Panc1 (cell line): ENCODE measurements at regions not wholly inside any gene's neighbourhood (a gene's known extent, or its start where the extent isn't known, plus 50 kb on each side); places are given as distances from the start of the nearest gene placed in this dataset.

Source experiments
- ATAC-seq: fragments of 200-7000 bp; cut with Tn5 transposase; 2 replicates; pipeline ENCODE4 v1.9.1; 2020; ENCODE audit warnings: mild to moderate bottlenecking, moderate library complexity
- BruUV-seq: library from RNA; stranded (reverse); fragments of 400-500 nt; replicated peaks from 2 replicates; lab custom pipeline; 2021; lab: Mats Ljungman, UMichigan
- CTCF ChIA-PET: fragments of 300-600 bp; sonication (Branson Sonifier 250); formaldehyde crosslinking; loops from one replicate; lab custom pipeline; 2022; ENCODE audit warnings: antibody characterized with exemption; lab: Charles Lee
- POLR2A ChIA-PET: fragments of 300-600 bp; sonication (Branson Sonifier 250); formaldehyde crosslinking; loops from one replicate; lab custom pipeline; 2022; ENCODE audit warnings: antibody characterized with exemption; lab: Charles Lee
- DNase-seq: peaks from one replicate; pipeline ENCODE4 v3.0.0-alpha.2; 2010; ENCODE audit warnings: low read depth, low spot score
- H3K27ac ChIP-seq: 2 replicates; pipeline ENCODE4 v1.5.1; 2011; ENCODE audit warnings: mild to moderate bottlenecking, low read length, inconsistent platforms
- H3K27me3 ChIP-seq: fragments of 200-500 bp; sonication (Bioruptor generic); 2 replicates; pipeline ENCODE4 v1.6.0; 2014; ENCODE audit warnings: low read length, inconsistent platforms; ENCODE audit not compliant: control insufficient read depth, insufficient read depth
- H3K36me3 ChIP-seq: fragments of 200-500 bp; sonication (Bioruptor generic); 2 replicates; pipeline ENCODE4 v1.5.1; 2014; ENCODE audit warnings: inconsistent platforms, mild to moderate bottlenecking, low read length, moderate library complexity; ENCODE audit not compliant: control insufficient read depth, insufficient read depth
- H3K4me1 ChIP-seq: 2 replicates; pipeline ENCODE4 v1.5.1; 2011; ENCODE audit warnings: inconsistent platforms, mild to moderate bottlenecking, low read length, moderate library complexity; ENCODE audit not compliant: control insufficient read depth, insufficient read depth
- H3K4me3 ChIP-seq, 2 experiments: 2 replicates each; pipeline ENCODE4 v1.5.1; 2011 to 2012; ENCODE audit warnings: low read depth in 2 of 2, low read length in 2 of 2, mild to moderate bottlenecking in 2 of 2, inconsistent platforms in 1 of 2, moderate library complexity in 1 of 2
- H3K9me3 ChIP-seq: fragments of 200-500 bp; sonication (Bioruptor generic); 2 replicates; pipeline ENCODE4 v1.5.1; 2014; ENCODE audit warnings: low read depth, mild to moderate bottlenecking, inconsistent platforms, low read length, moderate library complexity; ENCODE audit not compliant: control insufficient read depth, insufficient read depth
- POLR2AphosphoS5 ChIP-seq: IDR thresholded peaks from 2 replicates; pipeline ENCODE4 v1.6.1; 2012; ENCODE audit warnings: mild to moderate bottlenecking, low read depth, low read length, moderate library complexity
- SIN3A ChIP-seq: IDR thresholded peaks from 2 replicates; pipeline ENCODE4 v1.6.1; 2012; ENCODE audit warnings: low read depth, mild to moderate bottlenecking, low read length, moderate library complexity, borderline replicate concordance; ENCODE audit not compliant: insufficient read depth
- TCF7L2 ChIP-seq: IDR thresholded peaks from 2 replicates; pipeline ENCODE4 v1.6.1; 2011; ENCODE audit warnings: mild to moderate bottlenecking, low read depth, low read length, inconsistent platforms
- in situ Hi-C: cut with HindIII; loops from 2 replicates; pipeline ENCODE4 v1.10.0; 2016; ENCODE audit warnings: low sequenced_read_pairs, low pct_unique_long_range_greater_than_20kb
- intact Hi-C: fragments of 100-400 bp; cut with micrococcal nuclease; formaldehyde crosslinking; loops from one replicate; pipeline ENCODE4 v1.10.0; 2022; ENCODE audit not compliant: unreplicated experiment
- TF ChIP-seq, protein P1 (sequence below): fragments of 450-650 bp; IDR thresholded peaks from 2 replicates; pipeline ENCODE4 v1.5.1; 2017; ENCODE audit warnings: mild to moderate bottlenecking
- TF ChIP-seq, protein P2 (sequence below), 2 experiments: IDR thresholded peaks; 2 replicates each; pipeline ENCODE4 v1.6.1; 2011 to 2012; ENCODE audit warnings: low read depth in 2 of 2, control low read depth in 1 of 2, low read length in 1 of 2, mild to moderate bottlenecking in 1 of 2, moderate library complexity in 1 of 2; ENCODE audit not compliant: insufficient read depth in 1 of 2

- no peaks in the 10 kb centered on the region for H3K9me3 ChIP-seq
- DNase-seq (no peak), ATAC-seq (no peak)
- intact Hi-C loops = no loop called here
- H3K36me3 ChIP-seq = no peaks in the 10 kb centered on the region
- POLR2A ChIA-PET = no interaction called here
- no TSS peak for BruUV-seq
- CTCF ChIA-PET = no interaction called here
- TF ChIP-seq POLR2AphosphoS5 = no peak
- TF ChIP-seq, protein P1, sequence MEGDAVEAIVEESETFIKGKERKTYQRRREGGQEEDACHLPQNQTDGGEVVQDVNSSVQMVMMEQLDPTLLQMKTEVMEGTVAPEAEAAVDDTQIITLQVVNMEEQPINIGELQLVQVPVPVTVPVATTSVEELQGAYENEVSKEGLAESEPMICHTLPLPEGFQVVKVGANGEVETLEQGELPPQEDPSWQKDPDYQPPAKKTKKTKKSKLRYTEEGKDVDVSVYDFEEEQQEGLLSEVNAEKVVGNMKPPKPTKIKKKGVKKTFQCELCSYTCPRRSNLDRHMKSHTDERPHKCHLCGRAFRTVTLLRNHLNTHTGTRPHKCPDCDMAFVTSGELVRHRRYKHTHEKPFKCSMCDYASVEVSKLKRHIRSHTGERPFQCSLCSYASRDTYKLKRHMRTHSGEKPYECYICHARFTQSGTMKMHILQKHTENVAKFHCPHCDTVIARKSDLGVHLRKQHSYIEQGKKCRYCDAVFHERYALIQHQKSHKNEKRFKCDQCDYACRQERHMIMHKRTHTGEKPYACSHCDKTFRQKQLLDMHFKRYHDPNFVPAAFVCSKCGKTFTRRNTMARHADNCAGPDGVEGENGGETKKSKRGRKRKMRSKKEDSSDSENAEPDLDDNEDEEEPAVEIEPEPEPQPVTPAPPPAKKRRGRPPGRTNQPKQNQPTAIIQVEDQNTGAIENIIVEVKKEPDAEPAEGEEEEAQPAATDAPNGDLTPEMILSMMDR = no peak
- TF ChIP-seq, protein P2, sequence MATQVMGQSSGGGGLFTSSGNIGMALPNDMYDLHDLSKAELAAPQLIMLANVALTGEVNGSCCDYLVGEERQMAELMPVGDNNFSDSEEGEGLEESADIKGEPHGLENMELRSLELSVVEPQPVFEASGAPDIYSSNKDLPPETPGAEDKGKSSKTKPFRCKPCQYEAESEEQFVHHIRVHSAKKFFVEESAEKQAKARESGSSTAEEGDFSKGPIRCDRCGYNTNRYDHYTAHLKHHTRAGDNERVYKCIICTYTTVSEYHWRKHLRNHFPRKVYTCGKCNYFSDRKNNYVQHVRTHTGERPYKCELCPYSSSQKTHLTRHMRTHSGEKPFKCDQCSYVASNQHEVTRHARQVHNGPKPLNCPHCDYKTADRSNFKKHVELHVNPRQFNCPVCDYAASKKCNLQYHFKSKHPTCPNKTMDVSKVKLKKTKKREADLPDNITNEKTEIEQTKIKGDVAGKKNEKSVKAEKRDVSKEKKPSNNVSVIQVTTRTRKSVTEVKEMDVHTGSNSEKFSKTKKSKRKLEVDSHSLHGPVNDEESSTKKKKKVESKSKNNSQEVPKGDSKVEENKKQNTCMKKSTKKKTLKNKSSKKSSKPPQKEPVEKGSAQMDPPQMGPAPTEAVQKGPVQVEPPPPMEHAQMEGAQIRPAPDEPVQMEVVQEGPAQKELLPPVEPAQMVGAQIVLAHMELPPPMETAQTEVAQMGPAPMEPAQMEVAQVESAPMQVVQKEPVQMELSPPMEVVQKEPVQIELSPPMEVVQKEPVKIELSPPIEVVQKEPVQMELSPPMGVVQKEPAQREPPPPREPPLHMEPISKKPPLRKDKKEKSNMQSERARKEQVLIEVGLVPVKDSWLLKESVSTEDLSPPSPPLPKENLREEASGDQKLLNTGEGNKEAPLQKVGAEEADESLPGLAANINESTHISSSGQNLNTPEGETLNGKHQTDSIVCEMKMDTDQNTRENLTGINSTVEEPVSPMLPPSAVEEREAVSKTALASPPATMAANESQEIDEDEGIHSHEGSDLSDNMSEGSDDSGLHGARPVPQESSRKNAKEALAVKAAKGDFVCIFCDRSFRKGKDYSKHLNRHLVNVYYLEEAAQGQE (IDR thresholded peaks at IDR 0.05; ENCODE audit: insufficient read depth in 1 of 2, low read depth in 2 of 2, low read length in 1 of 2) = no peak
- TF ChIP-seq TCF7L2 = no peak
- TF ChIP-seq SIN3A = no peak
- no peaks in the 10 kb centered on the region for H3K4me1 ChIP-seq
- no peaks in the 10 kb centered on the region for H3K27me3 ChIP-seq
- in situ Hi-C loops = no loop called here
- H3K27ac ChIP-seq = no peak overlapping the region
- H3K4me3 ChIP-seq = no peak overlapping the region
Observed at GRCh38 chr1:189211742-189212141, 1265.9 kb downstream of the BRINP3 start.

- Histone ChIP-seq H3K4me3 (no peak overlapping the region), H3K4me1 (no peaks in the 10 kb centered on the region), H3K9me3 (no peaks in the 10 kb centered on the region), H3K36me3 (no peaks in the 10 kb centered on the region), H3K27ac (no peak overlapping the region), H3K27me3 (no peaks in the 10 kb centered on the region)
- intact Hi-C loops = no loop called here
- no peak for DNase-seq
- TF ChIP-seq POLR2AphosphoS5 = no peak
- ChIA-PET POLR2A (no interaction called here), CTCF (no interaction called here)
- no peak for ATAC-seq
- in situ Hi-C loops = no loop called here
- no TSS peak for BruUV-seq
Observed at GRCh38 chr1:189212606-189213005, 1265.1 kb downstream of the BRINP3 start.

DNA sequence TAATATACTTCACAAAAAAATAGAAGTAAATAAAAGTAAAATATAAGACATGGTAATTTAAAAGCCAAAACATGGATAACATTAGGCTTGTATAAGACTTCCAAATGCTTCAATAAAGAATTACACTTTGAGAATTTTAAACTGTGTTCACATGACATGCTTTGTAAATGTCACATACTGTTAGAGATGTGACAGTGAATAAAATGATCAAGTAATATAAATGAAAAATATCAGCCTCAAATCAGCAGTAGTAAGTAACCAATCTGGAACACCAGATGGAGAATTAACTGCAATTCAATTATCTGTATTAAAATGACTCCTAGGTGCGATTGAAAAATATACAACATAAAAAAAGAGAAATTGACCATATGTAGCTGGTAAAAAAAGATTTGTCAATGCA, 1260.8 kb downstream of the BRINP3 start:
- ATAC-seq = no peak
- in situ Hi-C loops = no loop called here
- Histone ChIP-seq H3K36me3 (no peaks in the 10 kb centered on the region), H3K4me3 (no peak overlapping the region), H3K4me1 (no peaks in the 10 kb centered on the region), H3K27me3 (no peaks in the 10 kb centered on the region), H3K9me3 (no peaks in the 10 kb centered on the region), H3K27ac (no peak overlapping the region)
- TF ChIP-seq SIN3A (no peak), TCF7L2 (no peak), POLR2AphosphoS5 (no peak)
- TF ChIP-seq, protein P1 = no peak
- TF ChIP-seq, protein P2 (IDR thresholded peaks at IDR 0.05; ENCODE audit: insufficient read depth in 1 of 2, low read depth in 2 of 2, low read length in 1 of 2) = no peak
- ChIA-PET CTCF (no interaction called here), POLR2A (no interaction called here)
- intact Hi-C loops = no loop called here
- BruUV-seq = no TSS peak
- DNase-seq = no peak
